ENCODE measurements at regions not wholly inside any gene's neighbourhood (a gene's known extent, or its start where the extent isn't known, plus 50 kb on each side); places are given as distances from the start of the nearest gene placed in this dataset.

DNA sequence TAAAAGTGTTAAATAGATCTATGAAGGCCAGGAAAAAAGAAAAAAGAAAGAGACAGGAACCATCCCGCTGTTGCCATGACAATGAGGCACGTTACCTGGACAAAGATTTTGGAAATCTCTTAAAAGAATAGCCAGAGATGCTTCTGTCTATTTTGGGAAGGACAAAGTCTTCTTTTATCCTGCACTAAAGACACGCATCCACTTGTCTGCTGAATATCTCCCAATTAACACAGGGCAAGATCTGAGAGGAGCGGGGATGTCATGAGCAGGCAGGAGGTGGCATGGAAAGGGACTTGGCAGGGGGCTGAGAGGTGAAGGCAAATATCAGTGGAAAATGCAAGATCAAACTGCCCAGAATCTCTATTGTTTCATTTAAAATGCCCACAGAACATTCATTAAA lies 153.8 kb upstream of the BLID start:
- Histone ChIP-seq H3K18ac (ENCODE audit: low read length) (no peak overlapping the region), H2AK5ac (ENCODE audit: low read length) (no peak overlapping the region), H3K4me2 (ENCODE audit: low read length) (no peak overlapping the region), H2BK120ac (ENCODE audit: insufficient read depth, low read length, poor library complexity) (no peak overlapping the region), H3K9ac (ENCODE audit: low read length) (no peak overlapping the region), H3K4me1 (ENCODE audit: control insufficient read depth in 1 of 2, insufficient read depth in 2 of 2, low read length in 2 of 2) (peaks cover 0 to 4% of the 10 kb centered on the region in 2 experiments), H3K23ac (ENCODE audit: low read length) (no peak overlapping the region), H4K8ac (ENCODE audit: low read depth, low read length) (no peak overlapping the region), H2BK12ac (ENCODE audit: low read length) (no peak overlapping the region), H3K9me3 (ENCODE audit: insufficient read depth, low read depth, low read length) (no peaks in the 10 kb centered on the region), H3K27me3 (ENCODE audit: insufficient read depth, low read length) (no peaks in the 10 kb centered on the region), H2AFZ (ENCODE audit: insufficient read depth, low read length, poor library complexity) (no peak overlapping the region), H3K4ac (ENCODE audit: low read depth, low read length) (no peak overlapping the region), H3K4me3 (ENCODE audit: low read depth, low read length) (no peak overlapping the region), H2BK5ac (ENCODE audit: low read depth, low read length, poor library complexity) (no peak overlapping the region), H3K14ac (ENCODE audit: low read length) (no peak overlapping the region), H4K91ac (ENCODE audit: low read depth, low read length) (no peak overlapping the region), H3K27ac (ENCODE audit: low read depth, low read length) (no peak overlapping the region), H4K12ac (ENCODE audit: low read depth, low read length) (no peak overlapping the region), H3K36me3 (ENCODE audit: control insufficient read depth in 1 of 2, insufficient read depth in 2 of 2, low read length in 2 of 2) (no peaks in the 10 kb centered on the region), H3K79me1 (ENCODE audit: low read length) (no peaks in the 10 kb centered on the region), H3K79me2 (ENCODE audit: control insufficient read depth, insufficient read depth, low read length, poor library complexity) (no peaks in the 10 kb centered on the region)
- WGBS (ENCODE audit: extremely low coverage, insufficient coverage, insufficient read length): no CpG with 5 or more reads among the region's 4 CpGs
- no peak for DNase-seq

DNA sequence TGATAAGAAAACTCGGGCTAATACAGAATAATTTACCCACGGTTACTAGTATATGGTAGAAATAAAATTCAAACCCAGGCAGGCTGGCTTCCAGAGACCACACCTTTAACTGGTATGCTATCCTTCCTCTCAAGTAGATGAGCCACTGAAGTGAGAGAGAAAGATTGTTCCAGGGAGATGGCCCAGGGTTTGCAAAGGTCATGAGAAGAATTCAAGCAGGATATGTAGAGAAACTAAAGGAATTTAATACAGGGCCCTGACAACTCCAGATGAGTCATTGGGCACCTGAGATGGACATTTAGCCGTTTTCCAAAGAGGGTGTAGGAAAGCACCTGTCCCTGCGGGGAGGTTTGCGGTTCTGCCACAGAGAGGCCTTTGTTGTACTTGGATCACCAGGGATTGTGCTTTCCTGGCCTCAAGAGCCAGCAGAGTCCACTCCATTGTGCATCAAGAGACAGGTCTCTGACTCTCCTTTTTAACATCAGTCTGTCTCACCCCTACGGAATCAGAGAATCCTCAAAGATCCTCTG lies 152.7 kb upstream of the BLID start:
- Histone ChIP-seq H4K12ac (ENCODE audit: low read depth, low read length) (no peak overlapping the region), H2BK120ac (ENCODE audit: insufficient read depth, low read length, poor library complexity) (no peak overlapping the region), H3K18ac (ENCODE audit: low read length) (no peak overlapping the region), H3K4me2 (ENCODE audit: low read length) (no peak overlapping the region), H3K4me3 (ENCODE audit: low read depth, low read length) (no peak overlapping the region), H2BK5ac (ENCODE audit: low read depth, low read length, poor library complexity) (no peak overlapping the region), H4K8ac (ENCODE audit: low read depth, low read length) (no peak overlapping the region), H2AFZ (ENCODE audit: insufficient read depth, low read length, poor library complexity) (no peak overlapping the region), H3K79me2 (ENCODE audit: control insufficient read depth, insufficient read depth, low read length, poor library complexity) (no peaks in the 10 kb centered on the region), H3K27me3 (ENCODE audit: insufficient read depth, low read length) (no peaks in the 10 kb centered on the region), H3K14ac (ENCODE audit: low read length) (no peak overlapping the region), H3K79me1 (ENCODE audit: low read length) (no peaks in the 10 kb centered on the region), H3K4ac (ENCODE audit: low read depth, low read length) (no peak overlapping the region), H2AK5ac (ENCODE audit: low read length) (no peak overlapping the region), H3K27ac (ENCODE audit: low read depth, low read length) (no peak overlapping the region), H3K4me1 (ENCODE audit: control insufficient read depth in 1 of 2, insufficient read depth in 2 of 2, low read length in 2 of 2) (peaks cover 0 to 2% of the 10 kb centered on the region in 2 experiments), H2BK12ac (ENCODE audit: low read length) (no peak overlapping the region), H3K23ac (ENCODE audit: low read length) (no peak overlapping the region), H3K9ac (ENCODE audit: low read length) (no peak overlapping the region), H3K9me3 (ENCODE audit: insufficient read depth, low read depth, low read length) (no peaks in the 10 kb centered on the region), H3K36me3 (ENCODE audit: control insufficient read depth in 1 of 2, insufficient read depth in 2 of 2, low read length in 2 of 2) (no peaks in the 10 kb centered on the region), H4K91ac (ENCODE audit: low read depth, low read length) (no peak overlapping the region)
- no CpG with 5 or more reads among the region's 6 CpGs for WGBS (ENCODE audit: extremely low coverage, insufficient coverage, insufficient read length)
- DNase-seq: no peak

DNA sequence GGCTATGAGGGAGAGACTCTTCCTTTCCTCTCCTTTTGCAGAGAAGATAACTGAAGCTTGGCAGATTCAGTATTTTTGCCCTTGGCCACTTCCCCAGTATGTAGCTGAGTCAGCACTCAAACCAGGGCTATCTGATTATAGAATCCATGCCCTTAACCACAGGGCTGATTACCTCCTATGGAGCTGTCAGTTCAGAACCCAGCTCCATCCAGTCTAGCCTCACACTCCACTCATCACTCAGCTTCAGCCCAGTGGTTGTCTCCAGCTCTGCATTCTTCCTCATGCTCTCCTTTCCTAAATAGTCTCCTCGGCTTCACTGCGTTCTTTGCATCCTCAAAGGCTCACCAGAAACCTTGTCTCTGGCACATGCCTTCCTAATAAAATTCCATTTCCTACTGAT lies 151.6 kb upstream of the BLID start:
- Histone ChIP-seq H4K12ac (ENCODE audit: low read depth, low read length) (no peak overlapping the region), H4K91ac (ENCODE audit: low read depth, low read length) (no peak overlapping the region), H2AFZ (ENCODE audit: insufficient read depth, low read length, poor library complexity) (no peak overlapping the region), H3K9me3 (ENCODE audit: insufficient read depth, low read depth, low read length) (no peaks in the 10 kb centered on the region), H3K4me2 (ENCODE audit: low read length) (no peak overlapping the region), H2BK12ac (ENCODE audit: low read length) (no peak overlapping the region), H3K27ac (ENCODE audit: low read depth, low read length) (no peak overlapping the region), H2BK120ac (ENCODE audit: insufficient read depth, low read length, poor library complexity) (no peak overlapping the region), H4K8ac (ENCODE audit: low read depth, low read length) (no peak overlapping the region), H3K4me1 (ENCODE audit: control insufficient read depth in 1 of 2, insufficient read depth in 2 of 2, low read length in 2 of 2) (no peaks in the 10 kb centered on the region), H3K9ac (ENCODE audit: low read length) (no peak overlapping the region), H3K4me3 (ENCODE audit: low read depth, low read length) (no peak overlapping the region), H3K79me1 (ENCODE audit: low read length) (no peaks in the 10 kb centered on the region), H3K27me3 (ENCODE audit: insufficient read depth, low read length) (no peaks in the 10 kb centered on the region), H2AK5ac (ENCODE audit: low read length) (no peak overlapping the region), H3K4ac (ENCODE audit: low read depth, low read length) (no peak overlapping the region), H2BK5ac (ENCODE audit: low read depth, low read length, poor library complexity) (no peak overlapping the region), H3K23ac (ENCODE audit: low read length) (no peak overlapping the region), H3K14ac (ENCODE audit: low read length) (no peak overlapping the region), H3K36me3 (ENCODE audit: control insufficient read depth in 1 of 2, insufficient read depth in 2 of 2, low read length in 2 of 2) (no peaks in the 10 kb centered on the region), H3K79me2 (ENCODE audit: control insufficient read depth, insufficient read depth, low read length, poor library complexity) (no peaks in the 10 kb centered on the region), H3K18ac (ENCODE audit: low read length) (no peak overlapping the region)
- no CpG with 5 or more reads among the region's 2 CpGs for WGBS (ENCODE audit: extremely low coverage, insufficient coverage, insufficient read length)
- no peak for DNase-seq

DNA sequence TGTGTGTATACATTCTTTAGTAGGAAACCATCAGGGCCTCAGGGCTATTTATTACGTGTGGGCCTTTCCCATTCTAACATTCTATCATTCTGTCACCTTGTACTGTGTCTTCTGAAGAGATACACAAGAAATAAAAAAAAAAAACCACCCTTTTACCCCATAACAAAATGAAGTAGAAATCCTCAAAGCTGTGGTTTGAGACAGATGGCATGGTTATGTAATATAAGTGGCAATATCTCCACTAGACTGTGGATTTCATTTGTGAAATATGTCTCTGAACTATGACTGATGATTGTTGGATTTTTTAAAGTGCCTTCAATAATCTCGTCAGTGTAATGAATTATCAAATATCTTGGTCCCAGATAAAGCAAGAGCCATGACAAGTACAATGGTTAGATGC lies 150.0 kb upstream of the BLID start:
- no peaks in the 10 kb centered on the region for H3K36me3 ChIP-seq (ENCODE audit: control insufficient read depth in 1 of 2, insufficient read depth in 2 of 2, low read length in 2 of 2)
- WGBS (ENCODE audit: extremely low coverage, insufficient coverage, insufficient read length): no CpG with 5 or more reads among the region's 2 CpGs
- H2BK12ac ChIP-seq (ENCODE audit: low read length): no peak overlapping the region
- H4K12ac ChIP-seq (ENCODE audit: low read depth, low read length): no peak overlapping the region
- H2BK5ac ChIP-seq (ENCODE audit: low read depth, low read length, poor library complexity): no peak overlapping the region
- H3K9me3 ChIP-seq (ENCODE audit: insufficient read depth, low read depth, low read length): no peaks in the 10 kb centered on the region
- no peak overlapping the region for H2AFZ ChIP-seq (ENCODE audit: insufficient read depth, low read length, poor library complexity)
- no peak overlapping the region for H2BK120ac ChIP-seq (ENCODE audit: insufficient read depth, low read length, poor library complexity)
- H3K27ac ChIP-seq (ENCODE audit: low read depth, low read length): no peak overlapping the region
- H3K9ac ChIP-seq (ENCODE audit: low read length): no peak overlapping the region
- no peak overlapping the region for H2AK5ac ChIP-seq (ENCODE audit: low read length)
- H3K4me2 ChIP-seq (ENCODE audit: low read length): no peak overlapping the region
- DNase-seq: no peak
- H3K27me3 ChIP-seq (ENCODE audit: insufficient read depth, low read length): no peaks in the 10 kb centered on the region
- H3K4me1 ChIP-seq (ENCODE audit: control insufficient read depth in 1 of 2, insufficient read depth in 2 of 2, low read length in 2 of 2): no peaks in the 10 kb centered on the region
- no peak overlapping the region for H3K18ac ChIP-seq (ENCODE audit: low read length)
- no peak overlapping the region for H4K91ac ChIP-seq (ENCODE audit: low read depth, low read length)
- no peak overlapping the region for H3K4ac ChIP-seq (ENCODE audit: low read depth, low read length)
- no peaks in the 10 kb centered on the region for H3K79me1 ChIP-seq (ENCODE audit: low read length)
- H3K4me3 ChIP-seq (ENCODE audit: low read depth, low read length): no peak overlapping the region
- H3K23ac ChIP-seq (ENCODE audit: low read length): no peak overlapping the region
- no peaks in the 10 kb centered on the region for H3K79me2 ChIP-seq (ENCODE audit: control insufficient read depth, insufficient read depth, low read length, poor library complexity)
- no peak overlapping the region for H3K14ac ChIP-seq (ENCODE audit: low read length)
- H4K8ac ChIP-seq (ENCODE audit: low read depth, low read length): no peak overlapping the region
